Panc1 (cell line): ENCODE measurements at regions not wholly inside any gene's neighbourhood (a gene's known extent, or its start where the extent isn't known, plus 50 kb on each side); places are given as distances from the start of the nearest gene placed in this dataset.

Experiments
- ATAC-seq: fragments of 200-7000 bp; cut with Tn5 transposase; 2 replicates; pipeline ENCODE4 v1.9.1; 2020; ENCODE audit warnings: mild to moderate bottlenecking, moderate library complexity
- BruUV-seq: library from RNA; stranded (reverse); fragments of 400-500 nt; replicated peaks from 2 replicates; lab custom pipeline; 2021; lab: Mats Ljungman, UMichigan
- CTCF ChIA-PET: fragments of 300-600 bp; sonication (Branson Sonifier 250); formaldehyde crosslinking; loops from one replicate; lab custom pipeline; 2022; ENCODE audit warnings: antibody characterized with exemption; lab: Charles Lee
- POLR2A ChIA-PET: fragments of 300-600 bp; sonication (Branson Sonifier 250); formaldehyde crosslinking; loops from one replicate; lab custom pipeline; 2022; ENCODE audit warnings: antibody characterized with exemption; lab: Charles Lee
- DNase-seq: peaks from one replicate; pipeline ENCODE4 v3.0.0-alpha.2; 2010; ENCODE audit warnings: low read depth, low spot score
- H3K27ac ChIP-seq: 2 replicates; pipeline ENCODE4 v1.5.1; 2011; ENCODE audit warnings: mild to moderate bottlenecking, low read length, inconsistent platforms
- H3K27me3 ChIP-seq: fragments of 200-500 bp; sonication (Bioruptor generic); 2 replicates; pipeline ENCODE4 v1.6.0; 2014; ENCODE audit warnings: low read length, inconsistent platforms; ENCODE audit not compliant: control insufficient read depth, insufficient read depth
- H3K36me3 ChIP-seq: fragments of 200-500 bp; sonication (Bioruptor generic); 2 replicates; pipeline ENCODE4 v1.5.1; 2014; ENCODE audit warnings: inconsistent platforms, mild to moderate bottlenecking, low read length, moderate library complexity; ENCODE audit not compliant: control insufficient read depth, insufficient read depth
- H3K4me1 ChIP-seq: 2 replicates; pipeline ENCODE4 v1.5.1; 2011; ENCODE audit warnings: inconsistent platforms, mild to moderate bottlenecking, low read length, moderate library complexity; ENCODE audit not compliant: control insufficient read depth, insufficient read depth
- H3K4me3 ChIP-seq, 2 experiments: 2 replicates each; pipeline ENCODE4 v1.5.1; 2011 to 2012; ENCODE audit warnings: low read depth in 2 of 2, low read length in 2 of 2, mild to moderate bottlenecking in 2 of 2, inconsistent platforms in 1 of 2, moderate library complexity in 1 of 2
- H3K9me3 ChIP-seq: fragments of 200-500 bp; sonication (Bioruptor generic); 2 replicates; pipeline ENCODE4 v1.5.1; 2014; ENCODE audit warnings: low read depth, mild to moderate bottlenecking, inconsistent platforms, low read length, moderate library complexity; ENCODE audit not compliant: control insufficient read depth, insufficient read depth
- POLR2AphosphoS5 ChIP-seq: IDR thresholded peaks from 2 replicates; pipeline ENCODE4 v1.6.1; 2012; ENCODE audit warnings: mild to moderate bottlenecking, low read depth, low read length, moderate library complexity
- SIN3A ChIP-seq: IDR thresholded peaks from 2 replicates; pipeline ENCODE4 v1.6.1; 2012; ENCODE audit warnings: low read depth, mild to moderate bottlenecking, low read length, moderate library complexity, borderline replicate concordance; ENCODE audit not compliant: insufficient read depth
- TCF7L2 ChIP-seq: IDR thresholded peaks from 2 replicates; pipeline ENCODE4 v1.6.1; 2011; ENCODE audit warnings: mild to moderate bottlenecking, low read depth, low read length, inconsistent platforms
- in situ Hi-C: cut with HindIII; loops from 2 replicates; pipeline ENCODE4 v1.10.0; 2016; ENCODE audit warnings: low sequenced_read_pairs, low pct_unique_long_range_greater_than_20kb
- intact Hi-C: fragments of 100-400 bp; cut with micrococcal nuclease; formaldehyde crosslinking; loops from one replicate; pipeline ENCODE4 v1.10.0; 2022; ENCODE audit not compliant: unreplicated experiment
- TF ChIP-seq, protein P1 (sequence below): fragments of 450-650 bp; IDR thresholded peaks from 2 replicates; pipeline ENCODE4 v1.5.1; 2017; ENCODE audit warnings: mild to moderate bottlenecking
- TF ChIP-seq, protein P2 (sequence below), 2 experiments: IDR thresholded peaks; 2 replicates each; pipeline ENCODE4 v1.6.1; 2011 to 2012; ENCODE audit warnings: low read depth in 2 of 2, control low read depth in 1 of 2, low read length in 1 of 2, mild to moderate bottlenecking in 1 of 2, moderate library complexity in 1 of 2; ENCODE audit not compliant: insufficient read depth in 1 of 2

DNA sequence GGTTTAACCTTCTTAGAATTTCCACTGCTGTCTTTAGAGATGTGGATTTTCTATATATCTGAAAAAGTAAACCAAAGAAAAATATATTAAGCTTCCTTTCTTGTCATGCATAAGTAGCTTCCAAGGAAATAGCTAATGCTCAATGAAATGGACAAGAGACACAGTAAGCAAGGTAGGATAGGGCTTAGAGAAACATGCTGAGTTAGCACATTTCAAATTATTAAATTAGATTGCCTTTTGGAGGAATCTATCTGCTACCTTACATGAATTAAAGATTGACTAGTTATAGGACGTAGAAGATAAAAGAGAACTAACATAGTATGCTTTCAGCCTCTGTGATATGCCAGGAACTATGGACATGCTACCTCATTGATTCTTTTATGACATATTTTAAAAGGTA lies 824.6 kb downstream of the TUSC7 start:
- ChIA-PET POLR2A (interaction anchor here (0.6 kb wide), 1 partner anchor 60 kb away, joined by 13 read pairs; no protein-coding TSS in a partner anchor), CTCF (no interaction called here)
- no peaks in the 10 kb centered on the region for H3K9me3 ChIP-seq
- no peaks in the 10 kb centered on the region for H3K27me3 ChIP-seq
- ATAC-seq = no peak
- in situ Hi-C loops = no loop called here
- DNase-seq = no peak
- H3K4me3 ChIP-seq = no peak overlapping the region
- intact Hi-C loops = no loop called here
- TF ChIP-seq, protein P1, sequence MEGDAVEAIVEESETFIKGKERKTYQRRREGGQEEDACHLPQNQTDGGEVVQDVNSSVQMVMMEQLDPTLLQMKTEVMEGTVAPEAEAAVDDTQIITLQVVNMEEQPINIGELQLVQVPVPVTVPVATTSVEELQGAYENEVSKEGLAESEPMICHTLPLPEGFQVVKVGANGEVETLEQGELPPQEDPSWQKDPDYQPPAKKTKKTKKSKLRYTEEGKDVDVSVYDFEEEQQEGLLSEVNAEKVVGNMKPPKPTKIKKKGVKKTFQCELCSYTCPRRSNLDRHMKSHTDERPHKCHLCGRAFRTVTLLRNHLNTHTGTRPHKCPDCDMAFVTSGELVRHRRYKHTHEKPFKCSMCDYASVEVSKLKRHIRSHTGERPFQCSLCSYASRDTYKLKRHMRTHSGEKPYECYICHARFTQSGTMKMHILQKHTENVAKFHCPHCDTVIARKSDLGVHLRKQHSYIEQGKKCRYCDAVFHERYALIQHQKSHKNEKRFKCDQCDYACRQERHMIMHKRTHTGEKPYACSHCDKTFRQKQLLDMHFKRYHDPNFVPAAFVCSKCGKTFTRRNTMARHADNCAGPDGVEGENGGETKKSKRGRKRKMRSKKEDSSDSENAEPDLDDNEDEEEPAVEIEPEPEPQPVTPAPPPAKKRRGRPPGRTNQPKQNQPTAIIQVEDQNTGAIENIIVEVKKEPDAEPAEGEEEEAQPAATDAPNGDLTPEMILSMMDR = no peak
- TF ChIP-seq SIN3A (no peak), TCF7L2 (no peak), POLR2AphosphoS5 (no peak)
- TF ChIP-seq, protein P2, sequence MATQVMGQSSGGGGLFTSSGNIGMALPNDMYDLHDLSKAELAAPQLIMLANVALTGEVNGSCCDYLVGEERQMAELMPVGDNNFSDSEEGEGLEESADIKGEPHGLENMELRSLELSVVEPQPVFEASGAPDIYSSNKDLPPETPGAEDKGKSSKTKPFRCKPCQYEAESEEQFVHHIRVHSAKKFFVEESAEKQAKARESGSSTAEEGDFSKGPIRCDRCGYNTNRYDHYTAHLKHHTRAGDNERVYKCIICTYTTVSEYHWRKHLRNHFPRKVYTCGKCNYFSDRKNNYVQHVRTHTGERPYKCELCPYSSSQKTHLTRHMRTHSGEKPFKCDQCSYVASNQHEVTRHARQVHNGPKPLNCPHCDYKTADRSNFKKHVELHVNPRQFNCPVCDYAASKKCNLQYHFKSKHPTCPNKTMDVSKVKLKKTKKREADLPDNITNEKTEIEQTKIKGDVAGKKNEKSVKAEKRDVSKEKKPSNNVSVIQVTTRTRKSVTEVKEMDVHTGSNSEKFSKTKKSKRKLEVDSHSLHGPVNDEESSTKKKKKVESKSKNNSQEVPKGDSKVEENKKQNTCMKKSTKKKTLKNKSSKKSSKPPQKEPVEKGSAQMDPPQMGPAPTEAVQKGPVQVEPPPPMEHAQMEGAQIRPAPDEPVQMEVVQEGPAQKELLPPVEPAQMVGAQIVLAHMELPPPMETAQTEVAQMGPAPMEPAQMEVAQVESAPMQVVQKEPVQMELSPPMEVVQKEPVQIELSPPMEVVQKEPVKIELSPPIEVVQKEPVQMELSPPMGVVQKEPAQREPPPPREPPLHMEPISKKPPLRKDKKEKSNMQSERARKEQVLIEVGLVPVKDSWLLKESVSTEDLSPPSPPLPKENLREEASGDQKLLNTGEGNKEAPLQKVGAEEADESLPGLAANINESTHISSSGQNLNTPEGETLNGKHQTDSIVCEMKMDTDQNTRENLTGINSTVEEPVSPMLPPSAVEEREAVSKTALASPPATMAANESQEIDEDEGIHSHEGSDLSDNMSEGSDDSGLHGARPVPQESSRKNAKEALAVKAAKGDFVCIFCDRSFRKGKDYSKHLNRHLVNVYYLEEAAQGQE (IDR thresholded peaks at IDR 0.05; ENCODE audit: insufficient read depth in 1 of 2, low read depth in 2 of 2, low read length in 1 of 2) = no peak
- H3K36me3 ChIP-seq = no peaks in the 10 kb centered on the region
- no peak overlapping the region for H3K27ac ChIP-seq
- no peaks in the 10 kb centered on the region for H3K4me1 ChIP-seq
- BruUV-seq = no TSS peak

DNA sequence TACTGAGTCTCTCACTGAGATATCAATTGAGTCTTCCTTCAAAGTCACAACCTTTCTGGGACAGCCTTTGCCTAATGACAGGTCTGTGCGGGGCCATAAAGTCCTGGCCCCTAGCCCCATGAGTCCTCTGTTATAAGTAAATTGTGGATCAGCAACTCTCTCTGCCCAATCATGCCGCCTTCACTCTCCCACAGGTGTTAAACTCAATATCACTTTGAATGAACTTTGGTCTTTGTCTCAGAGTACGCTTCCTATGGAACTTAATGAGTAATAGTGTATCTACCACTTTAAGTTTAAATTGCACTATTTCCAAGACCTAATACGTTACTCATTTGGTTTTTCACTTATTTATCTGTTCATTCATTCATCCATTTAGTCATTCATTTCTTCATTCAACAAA lies 826.4 kb downstream of the TUSC7 start:
- Histone ChIP-seq H3K36me3 (no peaks in the 10 kb centered on the region), H3K4me3 (no peak overlapping the region), H3K27me3 (no peaks in the 10 kb centered on the region), H3K27ac (no peak overlapping the region), H3K4me1 (no peaks in the 10 kb centered on the region), H3K9me3 (no peaks in the 10 kb centered on the region)
- no TSS peak for BruUV-seq
- in situ Hi-C loops = no loop called here
- DNase-seq (no peak), ATAC-seq (no peak)
- ChIA-PET POLR2A (no interaction called here), CTCF (no interaction called here)
- intact Hi-C loops = no loop called here
- TF ChIP-seq, protein P2 (IDR thresholded peaks at IDR 0.05; ENCODE audit: insufficient read depth in 1 of 2, low read depth in 2 of 2, low read length in 1 of 2) = no peak
- TF ChIP-seq, protein P1 = no peak
- TF ChIP-seq SIN3A = no peak
- no peak for TF ChIP-seq POLR2AphosphoS5
- no peak for TF ChIP-seq TCF7L2
